DOHH2 (cell line): ENCODE measurements at regions not wholly inside any gene's neighbourhood (a gene's known extent, or its start where the extent isn't known, plus 50 kb on each side); places are given as distances from the start of the nearest gene placed in this dataset.

Source experiments
- H3F3A ChIP-seq: fragments of 200-600 bp; sonication (generic), shearing (Covaris generic); 2 replicates; pipeline ENCODE4 v1.6.0; 2016; ENCODE audit warnings: antibody characterized with exemption, mild to moderate bottlenecking; ENCODE audit not compliant: control insufficient read depth, insufficient read depth
- H3K27ac ChIP-seq: fragments of 200-600 bp; sonication (generic); 2 replicates; pipeline ENCODE4 v1.5.1; 2014; ENCODE audit warnings: low read depth, mild to moderate bottlenecking, low read length, moderate library complexity
- H3K27me3 ChIP-seq: fragments of 200-600 bp; sonication (generic); 2 replicates; pipeline ENCODE4 v1.6.1; 2014; ENCODE audit warnings: mild to moderate bottlenecking, low read length, mixed read lengths; ENCODE audit not compliant: control insufficient read depth
- H3K36me3 ChIP-seq: fragments of 200-600 bp; sonication (generic); 2 replicates; pipeline ENCODE4 v1.6.1; 2014; ENCODE audit warnings: mild to moderate bottlenecking, low read length, moderate library complexity, mixed read lengths; ENCODE audit not compliant: control insufficient read depth
- H3K4me1 ChIP-seq: fragments of 200-600 bp; sonication (generic); 2 replicates; pipeline ENCODE4 v1.6.1; 2014; ENCODE audit warnings: mild to moderate bottlenecking, low read length, mixed read lengths; ENCODE audit not compliant: control insufficient read depth
- H3K4me2 ChIP-seq: fragments of 200-600 bp; sonication (generic); 2 replicates; pipeline ENCODE4 v1.6.0; 2014; ENCODE audit warnings: mild to moderate bottlenecking, low read length, moderate library complexity
- H3K4me3 ChIP-seq: fragments of 200-600 bp; sonication (generic); 2 replicates; pipeline ENCODE4 v1.5.1; 2014; ENCODE audit warnings: mild to moderate bottlenecking, low read length, mixed read lengths
- H3K79me2 ChIP-seq: fragments of 200-600 bp; sonication (generic); 2 replicates; pipeline ENCODE4 v1.6.1; 2014; ENCODE audit warnings: mild to moderate bottlenecking, low read length, mixed read lengths; ENCODE audit not compliant: control insufficient read depth
- H3K9me2 ChIP-seq: fragments of 200-600 bp; sonication (generic); replicated peaks from 2 replicates; pipeline ENCODE4 v1.6.1; 2014; ENCODE audit warnings: mild to moderate bottlenecking, low read length, mixed read lengths; ENCODE audit not compliant: control insufficient read depth
- H3K9me3 ChIP-seq: fragments of 200-600 bp; sonication (generic); 2 replicates; pipeline ENCODE4 v1.6.1; 2014; ENCODE audit warnings: antibody characterized with exemption, low read length, mixed read lengths; ENCODE audit not compliant: control insufficient read depth, insufficient read depth
- H4K20me1 ChIP-seq: fragments of 200-600 bp; sonication (generic); 2 replicates; pipeline ENCODE4 v1.6.0; 2014; ENCODE audit warnings: low read depth, mild to moderate bottlenecking, antibody characterized with exemption, low read length, moderate library complexity; ENCODE audit not compliant: control insufficient read depth, insufficient read depth
- CTCF ChIP-seq: fragments of 200-600 bp; sonication (generic); IDR thresholded peaks from one replicate; pipeline ENCODE4 v1.5.1; 2014; ENCODE audit warnings: antibody characterized with exemption, mild to moderate bottlenecking, low read depth, low read length; ENCODE audit not compliant: poor library complexity, severe bottlenecking
- EZH2phosphoT487 ChIP-seq: fragments of 200-600 bp; sonication (generic); IDR thresholded peaks from 2 replicates; pipeline ENCODE4 v1.6.1; 2017; ENCODE audit warnings: borderline replicate concordance, mild to moderate bottlenecking, antibody characterized with exemption, low read length, moderate library complexity, mixed read lengths

GRCh38 chr12:75722714-75723200 lies 211.3 kb upstream of the KRR1 start:
- H3K36me3 ChIP-seq, result no peaks in the 10 kb centered on the region
- H3F3A ChIP-seq, result no peaks in the 10 kb centered on the region
- H3K27ac ChIP-seq, result no peak overlapping the region
- no peaks in the 10 kb centered on the region for H3K4me1 ChIP-seq
- H3K27me3 ChIP-seq, result no peaks in the 10 kb centered on the region
- H3K9me2 ChIP-seq, result no peaks in the 10 kb centered on the region
- H4K20me1 ChIP-seq, result no peaks in the 10 kb centered on the region
- H3K4me2 ChIP-seq, result no peak overlapping the region
- no peaks in the 10 kb centered on the region for H3K79me2 ChIP-seq
- H3K4me3 ChIP-seq, result no peak overlapping the region
- H3K9me3 ChIP-seq, result no peaks in the 10 kb centered on the region
- TF ChIP-seq EZH2phosphoT487, result no peak
- TF ChIP-seq CTCF, result no peak

DNA sequence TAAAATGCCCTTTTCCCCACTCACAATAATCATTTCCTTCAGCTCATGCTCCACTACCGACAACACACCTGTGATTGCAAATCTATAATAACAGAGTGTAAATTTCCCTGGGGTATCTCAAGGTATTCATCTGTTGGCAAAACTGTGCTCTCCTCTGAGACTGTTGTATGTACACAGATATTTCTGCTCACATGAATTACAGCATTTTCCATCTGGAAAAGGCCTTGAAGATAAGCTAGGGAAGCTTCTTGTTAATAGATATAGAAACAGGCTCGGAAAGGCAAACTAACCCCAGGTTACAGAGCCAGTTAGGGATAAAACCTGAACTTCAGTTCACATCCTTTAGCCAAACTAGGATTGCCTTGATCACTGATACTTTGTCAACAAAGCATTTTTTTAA lies 210.4 kb upstream of the KRR1 start:
- H3F3A ChIP-seq, result no peaks in the 10 kb centered on the region
- no peaks in the 10 kb centered on the region for H4K20me1 ChIP-seq
- H3K36me3 ChIP-seq, result no peaks in the 10 kb centered on the region
- no peaks in the 10 kb centered on the region for H3K9me3 ChIP-seq
- no peaks in the 10 kb centered on the region for H3K27me3 ChIP-seq
- no peak overlapping the region for H3K4me3 ChIP-seq
- no peaks in the 10 kb centered on the region for H3K9me2 ChIP-seq
- TF ChIP-seq CTCF (no peak), EZH2phosphoT487 (no peak)
- no peak overlapping the region for H3K27ac ChIP-seq
- H3K4me2 ChIP-seq, result no peak overlapping the region
- H3K79me2 ChIP-seq, result no peaks in the 10 kb centered on the region
- H3K4me1 ChIP-seq, result no peaks in the 10 kb centered on the region

GRCh38 chr12:75720812-75721641 lies 209.6 kb upstream of the KRR1 start:
- no peaks in the 10 kb centered on the region for H4K20me1 ChIP-seq
- no peaks in the 10 kb centered on the region for H3K36me3 ChIP-seq
- H3K4me3 ChIP-seq, result no peak overlapping the region
- H3K4me1 ChIP-seq, result no peaks in the 10 kb centered on the region
- no peak overlapping the region for H3K4me2 ChIP-seq
- TF ChIP-seq EZH2phosphoT487 (no peak), CTCF (no peak)
- H3K9me3 ChIP-seq, result no peaks in the 10 kb centered on the region
- no peaks in the 10 kb centered on the region for H3F3A ChIP-seq
- H3K27me3 ChIP-seq, result no peaks in the 10 kb centered on the region
- no peak overlapping the region for H3K27ac ChIP-seq
- no peaks in the 10 kb centered on the region for H3K9me2 ChIP-seq
- H3K79me2 ChIP-seq, result no peaks in the 10 kb centered on the region
